ENCODE measurements at regions not wholly inside any gene's neighbourhood (a gene's known extent, or its start where the extent isn't known, plus 50 kb on each side); places are given as distances from the start of the nearest gene placed in this dataset.

GRCh38 chr5:40277161-40277906 is 402.4 kb upstream of the PTGER4 start:
- TF ChIP-seq CTCF (IDR thresholded peaks at IDR 0.05), result no peak
- TF ChIP-seq POLR2A (IDR thresholded peaks at IDR 0.05; ENCODE audit: low read length), result no peak
- TF ChIP-seq ELK1 (IDR thresholded peaks at IDR 0.05; ENCODE audit: low read depth, low read length), result no peak
- no peak for TF ChIP-seq MYC (IDR thresholded peaks at IDR 0.05; ENCODE audit: borderline replicate concordance, low read length)
- TF ChIP-seq FOSB (CRISPR knock-in tag; IDR thresholded peaks at IDR 0.05), result no peak
- TF ChIP-seq ZFP36 (IDR thresholded peaks at IDR 0.05; ENCODE audit: borderline replicate concordance, partially characterized antibody), result no peak
- no peak for TF ChIP-seq RCOR1 (IDR thresholded peaks at IDR 0.05; ENCODE audit: low read depth, low read length)
- no peak for TF ChIP-seq RAD21 (conservative IDR thresholded peaks at IDR 0.05 in 1 of 2, IDR thresholded peaks at IDR 0.05 in 1 of 2)
- no peak for TF ChIP-seq CHD2 (IDR thresholded peaks at IDR 0.05; ENCODE audit: low read length, partially characterized antibody)
- no peak for TF ChIP-seq FOSL2 (IDR thresholded peaks at IDR 0.05)
- TF ChIP-seq FOSL2 (CRISPR knock-in tag; IDR thresholded peaks at IDR 0.05), result no peak
- TF ChIP-seq GATA3 (IDR thresholded peaks at IDR 0.05; ENCODE audit: borderline replicate concordance), result no peak
